ENCODE measurements at regions not wholly inside any gene's neighbourhood (a gene's known extent, or its start where the extent isn't known, plus 50 kb on each side); places are given as distances from the start of the nearest gene placed in this dataset.

GRCh38 chr1:58929671-58930325, 146.0 kb upstream of the JUN start:
- no peak for TF ChIP-seq EP300 (IDR thresholded peaks at IDR 0.05)
- H3K4me3 ChIP-seq = no peak overlapping the region
- 91 to 93% methylated on average over 11 of the region's 11 CpGs for WGBS, 2 donors
- peaks cover 0 to 12% (median 0%) of the 10 kb centered on the region in 4 donors for H3K4me1 ChIP-seq
- no peak overlapping the region for H3K27ac ChIP-seq
- H3K27me3 ChIP-seq = no peaks in the 10 kb centered on the region
- no peaks in the 10 kb centered on the region for H3K36me3 ChIP-seq
- no peaks in the 10 kb centered on the region for H3K9me3 ChIP-seq
- DNase-seq (ENCODE audit: low spot score in 2 of 2) = no peak

GRCh38 chr1:58931024-58931423, 147.2 kb upstream of the JUN start:
- H3K9me3 ChIP-seq = no peaks in the 10 kb centered on the region
- peaks cover 0 to 12% (median 0%) of the 10 kb centered on the region in 4 donors for H3K4me1 ChIP-seq
- no peak overlapping the region for H3K4me3 ChIP-seq
- no peak overlapping the region for H3K27ac ChIP-seq
- TF ChIP-seq EP300 (IDR thresholded peaks at IDR 0.05) (no peak), CTCF (IDR thresholded peaks at IDR 0.05) (no peak), POLR2A (IDR thresholded peaks at IDR 0.05) (no peak)
- no peak for DNase-seq (ENCODE audit: low spot score in 2 of 2)
- no peaks in the 10 kb centered on the region for H3K36me3 ChIP-seq
- H3K27me3 ChIP-seq = no peaks in the 10 kb centered on the region
- WGBS, 2 donors = 94 to 95% methylated on average over 2 of the region's 2 CpGs

- WGBS, 2 donors = 84 to 90% methylated on average over 6 of the region's 6 CpGs
- Histone ChIP-seq H3K27ac (no peak overlapping the region), H3K4me1 (peaks cover 0 to 12% (median 0%) of the 10 kb centered on the region in 4 donors), H3K4me3 (no peak overlapping the region), H3K36me3 (no peaks in the 10 kb centered on the region), H3K9me3 (no peaks in the 10 kb centered on the region), H3K27me3 (no peaks in the 10 kb centered on the region)
- no peak for TF ChIP-seq POLR2A (IDR thresholded peaks at IDR 0.05)
- TF ChIP-seq EP300 (IDR thresholded peaks at IDR 0.05) = no peak
- TF ChIP-seq CTCF (IDR thresholded peaks at IDR 0.05) = no peak
- no peak for DNase-seq (ENCODE audit: low spot score in 2 of 2)
Measured at GRCh38 chr1:58931756-58932155, 147.9 kb upstream of the JUN start.

GRCh38 chr1:58932859-58933598, 149.2 kb upstream of the JUN start:
- H3K4me3 ChIP-seq = no peak overlapping the region
- H3K27me3 ChIP-seq = no peaks in the 10 kb centered on the region
- no peaks in the 10 kb centered on the region for H3K36me3 ChIP-seq
- H3K27ac ChIP-seq = no peak overlapping the region
- 69 to 72% methylated on average over 4 of the region's 4 CpGs for WGBS, 2 donors
- peaks cover 0 to 9% (median 0%) of the 10 kb centered on the region in 4 donors for H3K4me1 ChIP-seq
- TF ChIP-seq POLR2A (IDR thresholded peaks at IDR 0.05) (no peak), EP300 (IDR thresholded peaks at IDR 0.05) (peak in 1 of 2 donors; percentile 45)
- DNase-seq (ENCODE audit: low spot score in 2 of 2) = peak in 1 of 2 donors; percentile 26
- no peaks in the 10 kb centered on the region for H3K9me3 ChIP-seq

GRCh38 chr1:58933599-58933926, 149.7 kb upstream of the JUN start:
- 93 to 96% methylated on average over 2 of the region's 2 CpGs for WGBS, 2 donors
- Histone ChIP-seq H3K27ac (no peak overlapping the region), H3K9me3 (no peaks in the 10 kb centered on the region), H3K4me3 (no peak overlapping the region), H3K4me1 (peaks cover 0 to 9% (median 0%) of the 10 kb centered on the region in 4 donors), H3K36me3 (no peaks in the 10 kb centered on the region), H3K27me3 (no peaks in the 10 kb centered on the region)
- TF ChIP-seq CTCF (IDR thresholded peaks at IDR 0.05) (no peak), EP300 (IDR thresholded peaks at IDR 0.05) (no peak), POLR2A (IDR thresholded peaks at IDR 0.05) (no peak)
- DNase-seq (ENCODE audit: low spot score in 2 of 2) = no peak

GRCh38 chr1:58934706-58935105, 150.9 kb upstream of the JUN start:
- no peaks in the 10 kb centered on the region for H3K36me3 ChIP-seq
- TF ChIP-seq EP300 (IDR thresholded peaks at IDR 0.05) (no peak), CTCF (IDR thresholded peaks at IDR 0.05) (no peak), POLR2A (IDR thresholded peaks at IDR 0.05) (no peak)
- DNase-seq (ENCODE audit: low spot score in 2 of 2) = no peak
- no peak overlapping the region for H3K27ac ChIP-seq
- no peaks in the 10 kb centered on the region for H3K27me3 ChIP-seq
- H3K9me3 ChIP-seq = no peaks in the 10 kb centered on the region
- H3K4me1 ChIP-seq = peaks cover 0 to 9% (median 0%) of the 10 kb centered on the region in 4 donors
- WGBS, 2 donors = 55 to 69% methylated on average over 3 of the region's 3 CpGs
- H3K4me3 ChIP-seq = no peak overlapping the region

All from tibial nerve (tissue), 4 donors.